Hepatocyte (in vitro differentiated cells): ENCODE measurements at regions not wholly inside any gene's neighbourhood (a gene's known extent, or its start where the extent isn't known, plus 50 kb on each side); places are given as distances from the start of the nearest gene placed in this dataset.

Experiments used
- DNase-seq: peaks from one replicate; pipeline ENCODE4 v3.0.0-alpha.2; 2016; ENCODE audit warnings: low spot score
- H2AFZ ChIP-seq: fragments of 200-600 bp; sonication (generic); 2 replicates; pipeline ENCODE4 v1.6.0; 2016; ENCODE audit warnings: antibody characterized with exemption, mild to moderate bottlenecking
- H3K27ac ChIP-seq: fragments of 200-600 bp; sonication (generic); 2 replicates; pipeline ENCODE4 v1.5.1; 2016; ENCODE audit warnings: mild to moderate bottlenecking
- H3K27me3 ChIP-seq: fragments of 200-600 bp; sonication (generic); 2 replicates; pipeline ENCODE4 v1.6.1; 2016
- H3K36me3 ChIP-seq: fragments of 200-600 bp; sonication (generic); replicated peaks from 2 replicates; pipeline ENCODE4 v1.5.1; 2016; ENCODE audit warnings: low read depth; ENCODE audit not compliant: insufficient read depth
- H3K4me1 ChIP-seq: fragments of 200-600 bp; sonication (generic); 2 replicates; pipeline ENCODE4 v1.5.1; 2016; ENCODE audit warnings: mild to moderate bottlenecking, moderate library complexity; ENCODE audit not compliant: insufficient read depth
- H3K4me2 ChIP-seq: fragments of 200-600 bp; sonication (generic); 2 replicates; pipeline ENCODE4 v1.6.0; 2016
- H3K4me3 ChIP-seq: fragments of 200-600 bp; sonication (generic); 2 replicates; pipeline ENCODE4 v1.5.1; 2016; ENCODE audit warnings: mild to moderate bottlenecking
- H3K79me2 ChIP-seq: fragments of 200-600 bp; sonication (generic); 2 replicates; pipeline ENCODE4 v1.6.0; 2017; ENCODE audit warnings: mild to moderate bottlenecking
- H3K9me2 ChIP-seq: fragments of 200-600 bp; sonication (generic); replicated peaks from 2 replicates; pipeline ENCODE4 v1.6.0; 2017; ENCODE audit warnings: mild to moderate bottlenecking; ENCODE audit not compliant: insufficient read depth
- H3K9me3 ChIP-seq: fragments of 200-600 bp; sonication (generic); 2 replicates; pipeline ENCODE4 v1.5.1; 2016; ENCODE audit warnings: low read depth, mild to moderate bottlenecking
- H4K20me1 ChIP-seq: fragments of 200-600 bp; sonication (generic); 2 replicates; pipeline ENCODE4 v1.6.0; 2016; ENCODE audit warnings: mild to moderate bottlenecking; ENCODE audit not compliant: insufficient read depth, poor library complexity, severe bottlenecking
- CTCF ChIP-seq: fragments of 200-600 bp; sonication (generic); IDR thresholded peaks from 2 replicates; pipeline ENCODE4 v1.5.1; 2016; ENCODE audit warnings: antibody characterized with exemption, mild to moderate bottlenecking; ENCODE audit not compliant: poor library complexity
- EZH2 ChIP-seq: fragments of 200-600 bp; sonication (generic); IDR thresholded peaks from 2 replicates; pipeline ENCODE4 v1.6.1; 2016; ENCODE audit warnings: antibody characterized with exemption, mild to moderate bottlenecking, borderline replicate concordance
- EZH2phosphoT487 ChIP-seq: fragments of 200-600 bp; sonication (generic); IDR thresholded peaks from one replicate; pipeline ENCODE4 v1.6.1; 2018; ENCODE audit warnings: antibody characterized with exemption, mild to moderate bottlenecking, low read depth, moderate library complexity; ENCODE audit not compliant: unreplicated experiment, severe bottlenecking
- WGBS: methylation state at CpG from one replicate; pipeline ENCODE4 v1.1.6; 2016; ENCODE audit warnings: low lambda C conversion rate; ENCODE audit errors: missing lambda C conversion rate; 5-methylcytosine and 5-hydroxymethylcytosine counted together

DNA sequence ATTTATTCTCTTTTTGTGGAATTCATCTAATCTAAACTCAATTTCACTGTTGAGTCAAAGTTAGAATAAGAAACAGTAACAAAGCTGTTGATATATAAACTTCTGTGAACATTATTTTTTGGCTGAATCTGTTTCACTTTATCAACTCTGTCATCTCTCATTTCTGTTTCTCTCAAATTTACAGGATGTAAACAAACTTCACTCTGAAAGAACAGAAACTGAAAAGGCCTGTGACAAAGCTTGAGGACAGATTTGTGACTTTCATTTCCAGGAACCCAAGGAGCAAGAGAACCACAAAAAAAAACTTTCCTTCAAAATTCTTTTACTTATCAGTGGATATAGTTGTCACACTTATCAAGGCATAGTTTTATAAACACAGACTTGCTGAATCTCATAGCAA, 447.9 kb upstream of the OPRM1 start:
- H4K20me1 ChIP-seq: no peaks in the 10 kb centered on the region
- DNase-seq: no peak
- H3K27me3 ChIP-seq: no peaks in the 10 kb centered on the region
- no peak overlapping the region for H3K4me2 ChIP-seq
- no peaks in the 10 kb centered on the region for H3K9me2 ChIP-seq
- H3K9me3 ChIP-seq: no peaks in the 10 kb centered on the region
- no peaks in the 10 kb centered on the region for H3K36me3 ChIP-seq
- no peak overlapping the region for H3K4me3 ChIP-seq
- H3K4me1 ChIP-seq: no peaks in the 10 kb centered on the region
- no peak overlapping the region for H2AFZ ChIP-seq
- H3K79me2 ChIP-seq: no peaks in the 10 kb centered on the region
- no peak overlapping the region for H3K27ac ChIP-seq
- TF ChIP-seq EZH2 (no peak), CTCF (no peak)

GRCh38 chr6:153590411-153590810, 448.6 kb upstream of the OPRM1 start:
- Histone ChIP-seq H2AFZ (no peak overlapping the region), H3K27ac (no peak overlapping the region), H3K79me2 (no peaks in the 10 kb centered on the region), H3K9me3 (no peaks in the 10 kb centered on the region), H3K36me3 (no peaks in the 10 kb centered on the region), H3K4me1 (no peaks in the 10 kb centered on the region), H3K4me2 (no peak overlapping the region), H4K20me1 (no peaks in the 10 kb centered on the region), H3K27me3 (no peaks in the 10 kb centered on the region), H3K9me2 (no peaks in the 10 kb centered on the region), H3K4me3 (no peak overlapping the region)
- TF ChIP-seq EZH2phosphoT487 (no peak), EZH2 (no peak), CTCF (no peak)
- DNase-seq: no peak

GRCh38 chr6:153588330-153588729, 450.7 kb upstream of the OPRM1 start:
- no peak for DNase-seq
- H3K9me3 ChIP-seq: no peaks in the 10 kb centered on the region
- H3K79me2 ChIP-seq: no peaks in the 10 kb centered on the region
- no peak overlapping the region for H3K27ac ChIP-seq
- no peak for TF ChIP-seq EZH2
- no peak for TF ChIP-seq CTCF
- no peak for TF ChIP-seq EZH2phosphoT487
- WGBS: 81% methylated on average over 3 of the region's 3 CpGs
- H3K27me3 ChIP-seq: no peaks in the 10 kb centered on the region
- no peaks in the 10 kb centered on the region for H4K20me1 ChIP-seq
- H3K9me2 ChIP-seq: no peaks in the 10 kb centered on the region
- no peak overlapping the region for H2AFZ ChIP-seq
- H3K4me1 ChIP-seq: no peaks in the 10 kb centered on the region
- no peak overlapping the region for H3K4me3 ChIP-seq
- no peak overlapping the region for H3K4me2 ChIP-seq
- no peaks in the 10 kb centered on the region for H3K36me3 ChIP-seq

GRCh38 chr6:153583685-153584084, 452.6 kb upstream of the RGS17 start:
- no peak overlapping the region for H3K4me2 ChIP-seq
- no peak overlapping the region for H3K27ac ChIP-seq
- no peaks in the 10 kb centered on the region for H3K9me2 ChIP-seq
- no peaks in the 10 kb centered on the region for H3K27me3 ChIP-seq
- H3K4me1 ChIP-seq: no peaks in the 10 kb centered on the region
- H3K36me3 ChIP-seq: no peaks in the 10 kb centered on the region
- no peak for DNase-seq
- no peaks in the 10 kb centered on the region for H3K9me3 ChIP-seq
- H4K20me1 ChIP-seq: no peaks in the 10 kb centered on the region
- H2AFZ ChIP-seq: no peak overlapping the region
- no peak for TF ChIP-seq EZH2phosphoT487
- TF ChIP-seq CTCF: no peak
- no peak for TF ChIP-seq EZH2
- 80% methylated on average over 2 of the region's 2 CpGs for WGBS
- H3K79me2 ChIP-seq: no peaks in the 10 kb centered on the region
- H3K4me3 ChIP-seq: no peak overlapping the region
